Calu3 (cell line): ENCODE measurements at regions not wholly inside any gene's neighbourhood (a gene's known extent, or its start where the extent isn't known, plus 50 kb on each side); places are given as distances from the start of the nearest gene placed in this dataset.

ENCODE experiments used
- BruUV-seq: library from RNA; stranded (reverse); fragments of 400-500 nt; replicated peaks from 2 replicates; lab custom pipeline; 2021; lab: Mats Ljungman, UMichigan
- CTCF ChIA-PET: fragments of 300-600 bp; sonication (Branson Sonifier 250); formaldehyde crosslinking; loops from one replicate; lab custom pipeline; 2022; ENCODE audit warnings: antibody characterized with exemption; lab: Charles Lee
- DNase-seq: peaks from one replicate; pipeline ENCODE4 v3.0.0; 2022
- H3K27ac Mint-ChIP-seq: one replicate; pipeline ENCODE4 v1.8.0; 2022; ENCODE audit warnings: mixed read lengths; ENCODE audit not compliant: unreplicated experiment
- H3K27me3 Mint-ChIP-seq: one replicate; pipeline ENCODE4 v1.8.0; 2022; ENCODE audit warnings: mixed read lengths; ENCODE audit not compliant: unreplicated experiment
- H3K36me3 Mint-ChIP-seq: one replicate; pipeline ENCODE4 v1.8.0; 2022; ENCODE audit warnings: mild to moderate bottlenecking, moderate library complexity, mixed read lengths; ENCODE audit not compliant: insufficient read depth, unreplicated experiment
- H3K4me1 Mint-ChIP-seq: one replicate; pipeline ENCODE4 v1.8.0; 2022; ENCODE audit warnings: mild to moderate bottlenecking, low read depth, mixed read lengths; ENCODE audit not compliant: unreplicated experiment
- H3K4me3 Mint-ChIP-seq: one replicate; pipeline ENCODE4 v1.8.0; 2022; ENCODE audit warnings: mild to moderate bottlenecking, low read depth, moderate library complexity, mixed read lengths; ENCODE audit not compliant: unreplicated experiment
- H3K9me3 Mint-ChIP-seq: one replicate; pipeline ENCODE4 v1.8.0; 2022; ENCODE audit warnings: low read depth, mixed read lengths; ENCODE audit not compliant: unreplicated experiment
- CTCF ChIP-seq: fragments of 200-600 bp; IDR thresholded peaks from one replicate; pipeline ENCODE4 v1.8.0; 2022; ENCODE audit warnings: antibody characterized with exemption; ENCODE audit not compliant: unreplicated experiment
- intact Hi-C: fragments of 100-400 bp; cut with micrococcal nuclease; formaldehyde crosslinking; loops from one replicate; pipeline ENCODE4 v1.10.0; 2022; ENCODE audit not compliant: unreplicated experiment

GRCh38 chr12:131455218-131455506 is 255.7 kb upstream of the SFSWAP start:
- Mint-ChIP-seq H3K4me3 (no peak overlapping the region), H3K27me3 (peaks cover 78% of the 10 kb centered on the region), H3K9me3 (no peaks in the 10 kb centered on the region), H3K27ac (no peak overlapping the region), H3K4me1 (no peaks in the 10 kb centered on the region), H3K36me3 (no peaks in the 10 kb centered on the region)
- no TSS peak for BruUV-seq
- CTCF ChIA-PET, result interaction anchor here (0.7 to 1.5 kb wide), 8 partner anchors 9 to 375 kb away, joined by 3 to 30 read pairs (median 4); no protein-coding TSS in a partner anchor
- intact Hi-C loops, result no loop called here
- TF ChIP-seq CTCF, result no peak
- no peak for DNase-seq

- TF ChIP-seq CTCF, result no peak
- H3K36me3 Mint-ChIP-seq, result no peaks in the 10 kb centered on the region
- CTCF ChIA-PET, result interaction anchor here (1.1 to 1.5 kb wide), 4 partner anchors 17 to 375 kb away, joined by 3 to 30 read pairs (median 9); no protein-coding TSS in a partner anchor
- no peaks in the 10 kb centered on the region for H3K9me3 Mint-ChIP-seq
- BruUV-seq, result no TSS peak
- intact Hi-C loops, result no loop called here
- DNase-seq, result no peak
- H3K4me1 Mint-ChIP-seq, result no peaks in the 10 kb centered on the region
- peaks cover 73% of the 10 kb centered on the region for H3K27me3 Mint-ChIP-seq
- H3K27ac Mint-ChIP-seq, result no peak overlapping the region
- H3K4me3 Mint-ChIP-seq, result no peak overlapping the region
Measured at GRCh38 chr12:131455581-131456110, 255.2 kb upstream of the SFSWAP start.

- CTCF ChIA-PET, result no interaction called here
- peaks cover 65% of the 10 kb centered on the region for H3K27me3 Mint-ChIP-seq
- DNase-seq, result no peak
- no peaks in the 10 kb centered on the region for H3K36me3 Mint-ChIP-seq
- intact Hi-C loops, result no loop called here
- BruUV-seq, result no TSS peak
- no peak overlapping the region for H3K4me3 Mint-ChIP-seq
- H3K27ac Mint-ChIP-seq, result no peak overlapping the region
- TF ChIP-seq CTCF, result no peak
- H3K4me1 Mint-ChIP-seq, result no peaks in the 10 kb centered on the region
- H3K9me3 Mint-ChIP-seq, result no peaks in the 10 kb centered on the region
Measured at GRCh38 chr12:131456301-131457027, 254.4 kb upstream of the SFSWAP start.

- H3K9me3 Mint-ChIP-seq, result no peaks in the 10 kb centered on the region
- intact Hi-C loops, result no loop called here
- DNase-seq, result no peak
- no TSS peak for BruUV-seq
- CTCF ChIA-PET, result no interaction called here
- no peak overlapping the region for H3K4me3 Mint-ChIP-seq
- no peaks in the 10 kb centered on the region for H3K36me3 Mint-ChIP-seq
- no peak overlapping the region for H3K27ac Mint-ChIP-seq
- peaks cover 64% of the 10 kb centered on the region for H3K27me3 Mint-ChIP-seq
- no peak for TF ChIP-seq CTCF
- no peaks in the 10 kb centered on the region for H3K4me1 Mint-ChIP-seq
Measured at GRCh38 chr12:131457028-131457310, 253.9 kb upstream of the SFSWAP start.
